ENCODE measurements at regions not wholly inside any gene's neighbourhood (a gene's known extent, or its start where the extent isn't known, plus 50 kb on each side); places are given as distances from the start of the nearest gene placed in this dataset.

GRCh38 chr12:74985293-74985985 is 224.2 kb downstream of the KCNC2 start:
- Mint-ChIP-seq H3K4me1 (no peaks in the 10 kb centered on the region), H3K4me3 (no peak overlapping the region), H3K27ac (no peak overlapping the region), H3K27me3 (no peaks in the 10 kb centered on the region), H3K9me3 (no peaks in the 10 kb centered on the region), H3K36me3 (no peaks in the 10 kb centered on the region)
- no peak for DNase-seq
- CTCF ChIA-PET: no interaction called here

DNA sequence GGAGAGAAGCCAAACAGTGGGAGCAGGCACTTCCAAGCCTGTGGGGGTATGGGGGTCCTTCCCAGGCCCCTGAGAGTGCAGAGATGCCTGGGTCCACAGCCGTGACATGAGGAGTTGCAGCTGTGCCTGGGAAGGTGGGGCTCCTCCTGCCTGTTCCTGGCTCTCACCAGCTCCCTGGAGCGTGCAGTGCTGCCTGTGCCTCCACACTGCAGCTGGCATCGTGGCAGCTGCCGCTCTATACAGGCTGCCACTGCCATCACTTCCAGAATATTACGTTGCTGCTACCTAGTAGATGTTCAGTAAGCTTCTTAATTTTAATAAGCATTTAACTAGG is 223.7 kb downstream of the KCNC2 start:
- H3K9me3 Mint-ChIP-seq: no peaks in the 10 kb centered on the region
- no peaks in the 10 kb centered on the region for H3K4me1 Mint-ChIP-seq
- H3K27me3 Mint-ChIP-seq: no peaks in the 10 kb centered on the region
- no peak overlapping the region for H3K4me3 Mint-ChIP-seq
- no peaks in the 10 kb centered on the region for H3K36me3 Mint-ChIP-seq
- DNase-seq: no peak
- no peak overlapping the region for H3K27ac Mint-ChIP-seq
- CTCF ChIA-PET: no interaction called here

DNA sequence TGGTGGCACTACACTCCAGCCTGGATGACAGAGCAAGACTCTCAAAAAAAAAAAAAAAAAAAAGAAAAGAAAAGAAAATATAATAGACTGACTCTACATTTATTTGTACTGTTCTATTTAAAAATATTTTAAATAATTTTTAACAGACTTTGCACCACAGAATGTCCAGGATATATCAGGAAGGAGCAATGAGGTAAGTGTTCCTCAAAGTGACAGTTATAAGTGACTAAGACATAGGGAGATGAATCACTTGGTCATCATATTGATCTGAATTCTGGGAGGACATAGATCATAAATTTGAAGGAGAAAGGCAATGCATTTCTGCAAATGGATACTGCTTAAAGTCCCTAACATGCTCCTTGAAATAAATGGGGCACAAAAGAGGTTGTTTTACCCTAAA is 221.5 kb downstream of the KCNC2 start:
- no peak overlapping the region for H3K4me3 Mint-ChIP-seq
- no peak for DNase-seq
- CTCF ChIA-PET: no interaction called here
- no peaks in the 10 kb centered on the region for H3K27me3 Mint-ChIP-seq
- H3K9me3 Mint-ChIP-seq: no peaks in the 10 kb centered on the region
- H3K4me1 Mint-ChIP-seq: no peaks in the 10 kb centered on the region
- H3K27ac Mint-ChIP-seq: no peak overlapping the region
- no peaks in the 10 kb centered on the region for H3K36me3 Mint-ChIP-seq
